ENCODE measurements at regions not wholly inside any gene's neighbourhood (a gene's known extent, or its start where the extent isn't known, plus 50 kb on each side); places are given as distances from the start of the nearest gene placed in this dataset.

GRCh38 chr7:46245586-46246111 lies 324.6 kb upstream of the IGFBP3 start:
- TF ChIP-seq CTCF (IDR thresholded peaks at IDR 0.05) = no peak
- TF ChIP-seq POLR2A (IDR thresholded peaks at IDR 0.05) = no peak
- no peaks in the 10 kb centered on the region for H3K36me3 ChIP-seq (ENCODE audit: low read depth, missing control alignments)
- intact Hi-C loops (cut with DNase I; ENCODE audit: low total_unique reads) = no loop called here
- no peak overlapping the region for H3K27ac ChIP-seq
- WGBS, 2 donors = 65 to 76% methylated on average over 4 of the region's 4 CpGs
- H3K27me3 ChIP-seq = no peaks in the 10 kb centered on the region
- no peaks in the 10 kb centered on the region for H3K9me3 ChIP-seq
- H3K4me1 ChIP-seq = no peaks in the 10 kb centered on the region
- no peak for DNase-seq
- no peak overlapping the region for H3K4me3 ChIP-seq

GRCh38 chr7:46244757-46245156 lies 323.7 kb upstream of the IGFBP3 start:
- TF ChIP-seq POLR2A (IDR thresholded peaks at IDR 0.05) = no peak
- TF ChIP-seq CTCF (IDR thresholded peaks at IDR 0.05) = no peak
- WGBS, 2 donors = 90 to 98% methylated on average over 2 of the region's 2 CpGs
- no peak for DNase-seq
- intact Hi-C loops (cut with DNase I; ENCODE audit: low total_unique reads) = no loop called here
- Histone ChIP-seq H3K4me1 (no peaks in the 10 kb centered on the region), H3K4me3 (no peak overlapping the region), H3K9me3 (no peaks in the 10 kb centered on the region), H3K27ac (no peak overlapping the region), H3K36me3 (ENCODE audit: low read depth, missing control alignments) (no peaks in the 10 kb centered on the region), H3K27me3 (no peaks in the 10 kb centered on the region)

GRCh38 chr7:46243406-46243805 lies 322.3 kb upstream of the IGFBP3 start:
- no peak for TF ChIP-seq CTCF (IDR thresholded peaks at IDR 0.05)
- TF ChIP-seq POLR2A (IDR thresholded peaks at IDR 0.05) = no peak
- Histone ChIP-seq H3K36me3 (ENCODE audit: low read depth, missing control alignments) (no peaks in the 10 kb centered on the region), H3K4me1 (no peaks in the 10 kb centered on the region), H3K27ac (no peak overlapping the region), H3K27me3 (no peaks in the 10 kb centered on the region), H3K9me3 (no peaks in the 10 kb centered on the region), H3K4me3 (no peak overlapping the region)
- intact Hi-C loops (cut with DNase I; ENCODE audit: low total_unique reads) = no loop called here
- 62 to 74% methylated on average over 1 of the region's 1 CpG for whole genome bisulfite sequencing, 2 donors
- DNase-seq = no peak

- H3K36me3 ChIP-seq (ENCODE audit: low read depth, missing control alignments) = no peaks in the 10 kb centered on the region
- 90 to 96% methylated on average over 5 of the region's 5 CpGs for WGBS, 2 donors
- no peaks in the 10 kb centered on the region for H3K9me3 ChIP-seq
- TF ChIP-seq POLR2A (IDR thresholded peaks at IDR 0.05) (no peak), CTCF (IDR thresholded peaks at IDR 0.05) (no peak)
- no peak overlapping the region for H3K27ac ChIP-seq
- intact Hi-C loops (cut with DNase I; ENCODE audit: low total_unique reads) = no loop called here
- H3K4me3 ChIP-seq = no peak overlapping the region
- no peaks in the 10 kb centered on the region for H3K27me3 ChIP-seq
- DNase-seq = no peak
- no peaks in the 10 kb centered on the region for H3K4me1 ChIP-seq
Measured at GRCh38 chr7:46239846-46240245, 318.8 kb upstream of the IGFBP3 start.

- Histone ChIP-seq H3K4me1 (no peaks in the 10 kb centered on the region), H3K4me3 (no peak overlapping the region), H3K36me3 (ENCODE audit: low read depth, missing control alignments) (no peaks in the 10 kb centered on the region), H3K27me3 (no peaks in the 10 kb centered on the region), H3K9me3 (no peaks in the 10 kb centered on the region), H3K27ac (no peak overlapping the region)
- TF ChIP-seq POLR2A (IDR thresholded peaks at IDR 0.05) = no peak
- no peak for TF ChIP-seq CTCF (IDR thresholded peaks at IDR 0.05)
- DNase-seq = no peak
- intact Hi-C loops (cut with DNase I; ENCODE audit: low total_unique reads) = no loop called here
- 43 to 71% methylated on average over 1 of the region's 1 CpG for WGBS, 2 donors
Measured at GRCh38 chr7:46237466-46237865, 316.4 kb upstream of the IGFBP3 start.
